ENCODE measurements at regions not wholly inside any gene's neighbourhood (a gene's known extent, or its start where the extent isn't known, plus 50 kb on each side); places are given as distances from the start of the nearest gene placed in this dataset.
"Not testable (repeated sequence)": the region's sequence is repeated elsewhere in the genome, so short reads cannot be mapped to it uniquely, and the experiment has no call there.

DNA sequence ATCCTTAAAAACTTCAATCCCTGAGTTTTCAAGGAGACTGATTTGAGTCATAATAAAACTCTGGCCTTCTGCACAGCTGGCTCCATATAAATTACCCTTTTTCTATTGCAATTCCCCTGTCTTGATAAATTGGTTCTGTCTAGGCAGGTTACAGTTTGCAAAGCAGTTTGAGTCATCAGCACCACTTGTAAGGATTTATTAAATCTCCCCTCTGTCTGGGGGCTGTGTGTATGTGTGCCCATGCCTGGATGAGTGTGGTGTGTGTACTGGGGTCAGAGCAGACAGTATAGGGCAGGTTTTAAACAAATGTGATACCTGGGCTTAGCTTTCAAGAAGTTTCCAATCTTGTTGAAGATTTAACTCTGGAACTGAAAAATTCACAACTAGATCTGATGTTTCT is 228.6 kb downstream of the FNDC1 start:
- TF ChIP-seq EZH2 (IDR thresholded peaks at IDR 0.05; ENCODE audit: low read length): no peak
- TF ChIP-seq, protein P1, sequence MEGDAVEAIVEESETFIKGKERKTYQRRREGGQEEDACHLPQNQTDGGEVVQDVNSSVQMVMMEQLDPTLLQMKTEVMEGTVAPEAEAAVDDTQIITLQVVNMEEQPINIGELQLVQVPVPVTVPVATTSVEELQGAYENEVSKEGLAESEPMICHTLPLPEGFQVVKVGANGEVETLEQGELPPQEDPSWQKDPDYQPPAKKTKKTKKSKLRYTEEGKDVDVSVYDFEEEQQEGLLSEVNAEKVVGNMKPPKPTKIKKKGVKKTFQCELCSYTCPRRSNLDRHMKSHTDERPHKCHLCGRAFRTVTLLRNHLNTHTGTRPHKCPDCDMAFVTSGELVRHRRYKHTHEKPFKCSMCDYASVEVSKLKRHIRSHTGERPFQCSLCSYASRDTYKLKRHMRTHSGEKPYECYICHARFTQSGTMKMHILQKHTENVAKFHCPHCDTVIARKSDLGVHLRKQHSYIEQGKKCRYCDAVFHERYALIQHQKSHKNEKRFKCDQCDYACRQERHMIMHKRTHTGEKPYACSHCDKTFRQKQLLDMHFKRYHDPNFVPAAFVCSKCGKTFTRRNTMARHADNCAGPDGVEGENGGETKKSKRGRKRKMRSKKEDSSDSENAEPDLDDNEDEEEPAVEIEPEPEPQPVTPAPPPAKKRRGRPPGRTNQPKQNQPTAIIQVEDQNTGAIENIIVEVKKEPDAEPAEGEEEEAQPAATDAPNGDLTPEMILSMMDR (optimal IDR thresholded peaks at IDR 0.05 in 1 of 3, IDR thresholded peaks at IDR 0.05 in 1 of 3, conservative IDR thresholded peaks at IDR 0.05 in 1 of 3; ENCODE audit: extremely low read depth in 1 of 3, insufficient read depth in 2 of 3, low read length in 3 of 3): no peak
- no peaks in the 10 kb centered on the region for H3K79me2 ChIP-seq (ENCODE audit: control insufficient read depth, insufficient read depth, low read length)
- H3K9me1 ChIP-seq (ENCODE audit: control insufficient read depth, extremely low read depth, insufficient read depth, low read length): no peaks in the 10 kb centered on the region
- H3K27me3 ChIP-seq (ENCODE audit: control insufficient read depth, extremely low read depth, insufficient read depth, low read length): no peaks in the 10 kb centered on the region
- H3K27ac ChIP-seq (ENCODE audit: control insufficient read depth, insufficient read depth, low read length): no peak overlapping the region
- no peak overlapping the region for H3K9ac ChIP-seq (ENCODE audit: control insufficient read depth, extremely low read depth, insufficient read depth, low read length)
- H3K9me3 ChIP-seq (ENCODE audit: control insufficient read depth, low read depth, low read length): no peaks in the 10 kb centered on the region
- H4K20me1 ChIP-seq (ENCODE audit: control insufficient read depth, extremely low read depth, insufficient read depth, low read length): no peaks in the 10 kb centered on the region
- DNase-seq (ENCODE audit: low read depth, low spot score): no peak
- dilution Hi-C loops (cut with MboI; ENCODE audit: extremely low pct_ligation_motif_present, low sequenced_read_pairs): no loop called here
- no peaks in the 10 kb centered on the region for H3K4me1 ChIP-seq (ENCODE audit: control insufficient read depth, extremely low read depth, insufficient read depth, low read length)
- no peak for FAIRE-seq
- no peak overlapping the region for H3K4me2 ChIP-seq (ENCODE audit: control insufficient read depth, extremely low read depth, insufficient read depth, low read depth, low read length)
- H2AFZ ChIP-seq (ENCODE audit: control insufficient read depth, low read length): no peak overlapping the region
- H3K36me3 ChIP-seq (ENCODE audit: control insufficient read depth in 2 of 2, extremely low read depth in 1 of 2, insufficient read depth in 2 of 2, low read length in 2 of 2): no peaks in the 10 kb centered on the region
- no peak overlapping the region for H3K4me3 ChIP-seq (ENCODE audit: control insufficient read depth in 2 of 3, extremely low read depth in 1 of 3, insufficient read depth in 2 of 3, low read depth in 1 of 3, low read length in 3 of 3)

DNA sequence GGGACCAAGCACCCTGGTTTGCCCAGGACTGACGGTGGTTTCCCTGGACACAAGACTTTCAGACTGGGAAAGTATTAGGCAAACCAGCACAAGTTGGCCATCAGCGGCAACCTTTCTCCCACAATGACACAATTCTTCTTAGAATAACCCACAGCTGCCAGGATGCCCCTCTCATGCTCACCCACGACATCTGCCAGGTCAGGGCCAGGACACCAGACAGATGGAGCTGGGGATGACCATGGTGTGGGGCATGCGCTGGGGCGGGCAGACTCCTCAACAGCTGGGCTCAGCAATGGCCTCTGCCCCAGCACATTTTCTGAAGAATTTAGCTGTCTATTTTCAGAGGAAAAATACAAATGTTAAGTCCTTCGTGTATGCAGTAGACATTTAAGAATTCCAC is 226.4 kb downstream of the FNDC1 start:
- H3K4me1 ChIP-seq (ENCODE audit: control insufficient read depth, extremely low read depth, insufficient read depth, low read length): no peaks in the 10 kb centered on the region
- H3K9me1 ChIP-seq (ENCODE audit: control insufficient read depth, extremely low read depth, insufficient read depth, low read length): no peaks in the 10 kb centered on the region
- TF ChIP-seq, protein P1 (optimal IDR thresholded peaks at IDR 0.05 in 1 of 3, IDR thresholded peaks at IDR 0.05 in 1 of 3, conservative IDR thresholded peaks at IDR 0.05 in 1 of 3; ENCODE audit: extremely low read depth in 1 of 3, insufficient read depth in 2 of 3, low read length in 3 of 3): no peak
- no peak for TF ChIP-seq EZH2 (IDR thresholded peaks at IDR 0.05; ENCODE audit: low read length)
- no peak overlapping the region for H3K9ac ChIP-seq (ENCODE audit: control insufficient read depth, extremely low read depth, insufficient read depth, low read length)
- H3K4me2 ChIP-seq (ENCODE audit: control insufficient read depth, extremely low read depth, insufficient read depth, low read depth, low read length): no peak overlapping the region
- H3K27ac ChIP-seq (ENCODE audit: control insufficient read depth, insufficient read depth, low read length): no peak overlapping the region
- FAIRE-seq (no peak), DNase-seq (ENCODE audit: low read depth, low spot score) (no peak)
- no peaks in the 10 kb centered on the region for H3K27me3 ChIP-seq (ENCODE audit: control insufficient read depth, extremely low read depth, insufficient read depth, low read length)
- dilution Hi-C loops (cut with MboI; ENCODE audit: extremely low pct_ligation_motif_present, low sequenced_read_pairs): no loop called here
- H2AFZ ChIP-seq (ENCODE audit: control insufficient read depth, low read length): no peak overlapping the region
- no peaks in the 10 kb centered on the region for H3K36me3 ChIP-seq (ENCODE audit: control insufficient read depth in 2 of 2, extremely low read depth in 1 of 2, insufficient read depth in 2 of 2, low read length in 2 of 2)
- H4K20me1 ChIP-seq (ENCODE audit: control insufficient read depth, extremely low read depth, insufficient read depth, low read length): no peaks in the 10 kb centered on the region
- no peak overlapping the region for H3K4me3 ChIP-seq (ENCODE audit: control insufficient read depth in 2 of 3, extremely low read depth in 1 of 3, insufficient read depth in 2 of 3, low read depth in 1 of 3, low read length in 3 of 3)
- H3K79me2 ChIP-seq (ENCODE audit: control insufficient read depth, insufficient read depth, low read length): no peaks in the 10 kb centered on the region
- no peaks in the 10 kb centered on the region for H3K9me3 ChIP-seq (ENCODE audit: control insufficient read depth, low read depth, low read length)

DNA sequence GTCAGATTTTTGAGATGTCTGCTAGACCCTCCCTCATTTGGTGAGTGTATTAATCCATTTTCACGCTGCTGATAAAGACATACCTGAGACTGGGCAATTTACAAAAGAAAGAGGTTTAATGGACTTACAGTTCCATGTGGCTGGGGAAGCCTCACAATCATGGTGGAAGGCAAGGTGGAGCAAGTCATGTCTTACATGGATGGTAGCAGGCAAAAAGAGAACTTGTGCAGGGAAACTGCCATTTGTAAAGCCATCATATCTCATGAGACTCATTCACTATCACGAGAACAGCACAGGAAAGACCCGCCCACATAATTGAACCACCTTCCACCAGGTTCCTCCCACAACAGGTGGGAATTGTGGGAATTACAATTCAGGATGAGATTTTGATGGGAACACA is 223.5 kb downstream of the FNDC1 start:
- H3K4me1 ChIP-seq (ENCODE audit: control insufficient read depth, extremely low read depth, insufficient read depth, low read length); H3K9ac ChIP-seq (ENCODE audit: control insufficient read depth, extremely low read depth, insufficient read depth, low read length); H3K36me3 ChIP-seq (ENCODE audit: control insufficient read depth in 2 of 2, extremely low read depth in 1 of 2, insufficient read depth in 2 of 2, low read length in 2 of 2); H3K9me1 ChIP-seq (ENCODE audit: control insufficient read depth, extremely low read depth, insufficient read depth, low read length); dilution Hi-C loops (cut with MboI; ENCODE audit: extremely low pct_ligation_motif_present, low sequenced_read_pairs); H3K4me2 ChIP-seq (ENCODE audit: control insufficient read depth, extremely low read depth, insufficient read depth, low read depth, low read length); H3K9me3 ChIP-seq (ENCODE audit: control insufficient read depth, low read depth, low read length); H2AFZ ChIP-seq (ENCODE audit: control insufficient read depth, low read length); DNase-seq (ENCODE audit: low read depth, low spot score); FAIRE-seq; H3K4me3 ChIP-seq (ENCODE audit: control insufficient read depth in 2 of 3, extremely low read depth in 1 of 3, insufficient read depth in 2 of 3, low read depth in 1 of 3, low read length in 3 of 3); H4K20me1 ChIP-seq (ENCODE audit: control insufficient read depth, extremely low read depth, insufficient read depth, low read length); H3K79me2 ChIP-seq (ENCODE audit: control insufficient read depth, insufficient read depth, low read length); H3K27me3 ChIP-seq (ENCODE audit: control insufficient read depth, extremely low read depth, insufficient read depth, low read length); H3K27ac ChIP-seq (ENCODE audit: control insufficient read depth, insufficient read depth, low read length): not testable (repeated sequence)

All from keratinocyte (primary cell).